T-helper 2 cell treated with Interferon-gamma antibody and Interleukin-4, amounts not matched to agents 100 ng/mL and 5 ng/mL, for 36 hours (primary cell): ENCODE measurements at regions not wholly inside any gene's neighbourhood (a gene's known extent, or its start where the extent isn't known, plus 50 kb on each side); places are given as distances from the start of the nearest gene placed in this dataset.
"Not testable (repeated sequence)": the region's sequence is repeated elsewhere in the genome, so short reads cannot be mapped to it uniquely, and the experiment has no call there.

Source experiments
- intact Hi-C: fragments of 100-400 bp; cut with micrococcal nuclease; formaldehyde crosslinking; loops from one replicate; pipeline ENCODE4 v1.15.1; 2023

GRCh38 chr12:85628562-85628961, 207.6 kb downstream of the RASSF9 start:
- intact Hi-C loops = not testable (repeated sequence)

- intact Hi-C loops = no loop called here
Observed at GRCh38 chr12:85630851-85631250, 205.4 kb downstream of the RASSF9 start.

DNA sequence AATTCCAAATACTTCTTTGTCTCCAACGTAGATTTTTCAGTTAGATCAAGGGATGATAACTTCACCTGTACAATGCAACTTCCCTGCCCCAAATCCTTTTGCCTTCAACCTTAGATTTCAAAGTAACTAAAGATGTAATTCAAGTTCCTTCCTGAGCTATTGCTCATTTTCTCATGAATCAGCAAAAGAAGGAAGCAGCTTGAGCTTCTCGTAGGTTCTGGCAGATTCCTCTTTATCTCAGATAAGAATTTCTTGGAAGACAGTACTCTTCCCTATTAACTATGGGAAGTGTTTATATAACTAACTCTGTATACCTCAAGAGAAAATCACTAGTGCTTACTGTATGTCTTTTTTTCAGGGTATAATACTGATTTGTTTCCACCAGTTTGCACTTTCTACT, 203.8 kb downstream of the RASSF9 start:
- intact Hi-C loops = no loop called here

- intact Hi-C loops = no loop called here
Observed at GRCh38 chr12:85633491-85633890, 202.7 kb downstream of the RASSF9 start.

- intact Hi-C loops = no loop called here
Observed at GRCh38 chr12:85639834-85640233, 196.4 kb downstream of the RASSF9 start.

DNA sequence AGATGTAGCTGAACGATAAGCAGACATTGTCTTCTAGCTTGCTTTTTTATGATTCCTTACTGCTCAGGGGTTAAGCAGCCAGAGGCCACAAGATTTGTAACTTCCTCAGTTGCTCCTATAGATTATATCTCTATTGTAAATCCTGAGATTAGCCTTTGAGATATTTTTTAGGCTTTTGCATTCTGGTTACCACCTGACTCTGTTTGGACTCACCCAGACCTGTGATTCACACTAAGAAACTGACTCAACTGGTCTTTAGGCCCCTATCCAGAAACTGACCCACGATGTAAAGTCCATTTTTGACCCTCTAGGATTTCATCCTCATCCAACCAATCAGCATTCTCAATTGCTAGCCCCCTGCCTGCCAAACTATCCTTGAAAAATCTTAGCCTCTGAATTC, 194.4 kb downstream of the RASSF9 start:
- intact Hi-C loops = no loop called here

DNA sequence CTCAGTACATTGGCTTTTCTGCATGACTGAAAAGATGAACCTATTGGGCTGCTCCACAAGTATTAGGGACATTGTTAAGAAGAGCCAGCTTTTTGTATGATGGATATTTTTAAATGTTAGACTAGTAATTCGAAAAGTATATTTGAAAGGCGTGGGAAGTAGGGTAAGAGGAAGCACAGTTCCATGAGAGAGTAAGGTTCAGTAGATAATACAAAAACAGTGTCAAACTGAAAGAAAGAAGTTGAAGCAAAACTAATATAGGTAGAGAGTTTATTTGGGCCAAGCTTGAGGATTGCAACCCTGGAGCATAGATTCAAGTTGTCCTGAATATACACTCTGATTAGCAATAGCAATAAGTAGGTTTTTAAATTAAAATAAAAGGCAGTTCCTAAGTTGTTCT, 193.9 kb downstream of the RASSF9 start:
- intact Hi-C loops = no loop called here

DNA sequence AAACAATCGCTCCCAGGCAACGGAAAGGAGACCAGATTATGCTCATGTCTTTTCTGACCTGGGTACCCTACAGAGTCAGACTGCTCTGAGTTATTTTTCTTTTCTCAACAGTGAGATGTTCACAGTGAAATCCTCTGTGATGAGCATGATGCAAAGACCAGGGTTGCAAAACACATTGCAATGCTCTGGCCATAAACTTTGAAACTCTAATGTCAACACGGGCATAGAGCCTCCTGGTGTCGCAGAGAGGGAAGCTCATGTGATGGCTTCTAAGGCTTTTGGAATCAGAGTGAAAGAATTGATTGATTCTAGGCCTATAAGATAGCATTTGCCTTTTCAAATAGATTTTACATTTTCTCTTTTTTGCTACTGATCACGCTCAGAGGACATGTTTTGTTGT, 193.4 kb downstream of the RASSF9 start:
- intact Hi-C loops = no loop called here

DNA sequence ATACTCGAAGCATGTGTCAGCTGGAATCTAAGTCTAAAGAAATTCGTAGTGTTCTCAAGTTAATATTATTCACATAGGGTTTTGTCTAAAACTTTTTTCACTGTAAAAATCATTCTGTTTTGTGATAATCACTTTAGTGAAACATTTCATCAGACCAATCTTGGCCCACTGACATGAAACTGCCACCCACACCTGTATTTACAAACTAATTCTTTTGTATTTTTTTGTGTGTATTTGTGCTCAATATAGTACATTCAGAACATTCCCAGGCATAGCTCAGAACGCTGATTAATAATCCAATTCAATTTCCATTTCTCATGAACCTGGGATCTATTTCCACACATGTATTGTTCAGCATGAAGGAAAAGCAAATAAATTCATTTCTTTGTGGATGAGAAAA, 191.7 kb downstream of the RASSF9 start:
- intact Hi-C loops = no loop called here

DNA sequence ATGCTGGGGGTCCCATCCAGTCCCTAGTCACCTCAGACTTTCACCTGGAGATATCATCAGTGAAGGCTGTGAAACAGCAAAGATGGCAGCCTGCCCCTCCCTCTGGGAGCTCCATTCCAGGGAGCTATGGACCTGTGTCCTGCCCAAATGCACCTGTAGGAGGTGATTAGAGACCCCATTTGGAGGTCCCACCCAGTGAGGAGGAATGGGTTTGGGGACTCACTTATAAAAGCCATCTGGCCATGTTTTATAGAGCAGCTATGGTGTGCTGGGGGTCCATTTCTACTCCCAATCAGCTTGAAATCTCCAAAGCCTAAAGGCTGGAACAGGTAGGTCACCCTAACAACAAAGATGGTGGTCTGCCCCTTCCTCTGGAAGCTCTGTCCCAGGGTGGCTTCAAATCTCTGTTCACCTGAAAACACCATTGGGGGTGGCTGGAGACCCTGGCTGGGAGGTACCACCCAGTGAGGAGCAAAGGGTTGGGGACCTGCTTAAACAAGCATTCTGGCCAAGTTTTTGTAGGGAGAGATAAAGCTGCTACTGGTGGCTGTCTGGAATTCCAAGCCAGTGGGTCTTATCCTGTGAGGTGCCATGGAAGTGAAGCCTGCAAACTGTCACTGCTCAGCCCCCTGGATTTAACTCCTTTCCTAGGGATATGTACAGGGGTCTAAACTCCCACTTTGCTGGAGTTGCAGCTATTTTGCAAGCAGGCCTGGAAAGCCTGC, 182.3 kb downstream of the RASSF9 start:
- intact Hi-C loops = no loop called here

- intact Hi-C loops = no loop called here
Observed at GRCh38 chr12:85654456-85654840, 181.8 kb downstream of the RASSF9 start.

DNA sequence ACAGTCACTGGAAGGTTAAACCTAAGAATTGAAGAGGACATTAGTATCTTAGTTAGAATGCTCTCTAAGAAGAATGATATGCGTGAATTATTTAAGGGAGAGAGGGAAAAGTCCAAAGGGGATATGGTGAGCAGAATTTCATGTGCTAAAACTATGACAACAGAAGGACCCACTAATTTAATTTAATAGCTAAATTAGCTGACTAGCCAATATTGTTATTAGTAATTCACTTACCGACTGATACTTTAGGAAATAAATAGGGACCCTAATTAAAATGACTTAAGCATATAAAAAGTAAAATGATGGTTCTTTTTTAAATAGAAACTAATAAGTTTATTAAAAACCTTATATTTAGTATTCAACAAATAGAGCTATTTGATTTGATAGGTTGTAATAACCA, 179.6 kb downstream of the RASSF9 start:
- intact Hi-C loops = no loop called here

DNA sequence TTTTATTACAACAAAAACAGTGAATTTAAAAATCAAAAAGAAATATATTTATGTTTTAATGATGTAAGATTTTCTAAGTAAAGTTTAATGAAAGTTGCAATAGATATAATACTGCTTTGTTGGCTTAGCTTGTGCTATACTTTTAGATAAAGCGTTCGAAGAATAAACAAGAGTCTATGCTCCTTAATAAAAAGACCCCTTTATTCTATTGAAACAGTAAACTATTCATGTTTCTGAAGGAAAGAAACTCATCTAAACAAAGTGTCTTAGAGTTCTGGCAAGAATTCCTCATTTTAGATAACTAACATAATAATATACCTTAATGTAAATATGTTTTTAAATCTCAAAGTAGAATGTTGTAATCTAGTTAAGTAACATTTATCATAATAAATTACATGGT, 179.0 kb downstream of the RASSF9 start:
- intact Hi-C loops = no loop called here

- intact Hi-C loops = no loop called here
Observed at GRCh38 chr12:85657836-85658630, 178.2 kb downstream of the RASSF9 start.

DNA sequence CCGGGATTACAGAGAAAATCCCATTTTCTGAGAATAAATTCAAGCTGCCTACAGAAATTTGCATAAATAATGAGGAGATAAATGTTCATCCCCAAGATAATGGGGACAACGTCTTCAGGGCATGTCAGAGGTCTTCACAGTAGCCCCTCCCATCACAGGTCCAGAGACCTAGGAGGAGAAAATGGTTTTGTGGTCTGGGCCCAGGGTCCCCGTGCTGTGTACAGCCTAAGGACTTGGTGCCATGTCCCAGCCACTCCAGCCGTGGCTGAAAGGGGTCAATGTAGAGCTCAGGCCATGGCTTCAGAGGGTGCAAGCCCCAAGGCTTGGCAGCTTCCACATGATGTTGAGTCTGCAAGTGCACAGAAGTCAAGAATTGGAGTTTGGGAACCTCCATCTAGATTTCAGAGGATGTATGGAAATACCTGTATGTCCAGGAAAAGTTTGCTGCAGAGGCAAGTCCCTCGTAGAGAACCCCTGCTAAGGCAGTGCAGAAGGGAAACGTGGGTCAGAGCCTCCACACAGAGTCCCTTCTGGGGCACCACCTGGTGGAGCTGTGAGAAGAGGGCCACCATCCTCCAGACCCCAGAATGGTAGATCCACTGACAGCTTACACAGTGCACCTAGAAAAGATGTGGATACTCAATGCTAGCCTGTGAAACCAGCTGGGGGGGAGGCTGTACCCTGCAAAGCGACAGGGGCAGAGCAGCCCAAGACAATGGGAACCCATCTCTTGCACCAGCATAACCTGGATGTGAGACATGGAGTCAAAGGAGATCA, 176.3 kb downstream of the RASSF9 start:
- intact Hi-C loops = no loop called here

DNA sequence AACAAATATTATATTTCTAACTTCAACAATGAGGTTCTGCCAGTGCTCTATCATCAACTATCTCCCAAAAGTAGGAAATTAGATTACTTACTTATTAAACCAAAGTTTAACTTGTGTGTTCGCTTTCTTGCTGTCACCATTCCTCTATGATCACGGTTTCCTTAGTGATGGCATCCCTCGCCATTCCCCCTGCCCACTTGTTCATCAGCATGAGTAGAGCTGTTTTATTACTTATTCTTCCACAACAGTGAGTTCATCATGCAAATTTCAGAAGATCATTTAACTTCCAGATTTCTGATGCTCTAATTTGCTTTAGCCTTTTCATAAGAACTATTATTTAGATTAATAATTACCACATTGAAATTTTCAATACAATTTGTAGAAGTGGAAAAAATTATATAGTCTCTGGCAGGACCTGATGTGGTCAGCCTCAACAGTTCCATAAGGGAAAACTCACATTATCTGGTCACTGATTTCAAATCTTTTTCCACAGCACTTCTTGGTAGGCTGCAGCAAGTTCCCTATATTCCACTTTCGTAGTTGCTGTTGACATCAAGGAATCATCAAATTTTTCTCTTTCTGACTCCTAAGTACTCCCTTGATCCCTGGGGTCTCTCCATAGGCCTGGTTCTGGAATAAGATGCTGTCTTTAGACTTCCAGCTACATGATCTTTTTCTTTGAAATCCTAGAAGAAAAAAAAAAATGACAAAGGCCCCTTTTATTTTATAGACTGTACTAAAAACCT, 174.6 kb downstream of the RASSF9 start:
- intact Hi-C loops = no loop called here

DNA sequence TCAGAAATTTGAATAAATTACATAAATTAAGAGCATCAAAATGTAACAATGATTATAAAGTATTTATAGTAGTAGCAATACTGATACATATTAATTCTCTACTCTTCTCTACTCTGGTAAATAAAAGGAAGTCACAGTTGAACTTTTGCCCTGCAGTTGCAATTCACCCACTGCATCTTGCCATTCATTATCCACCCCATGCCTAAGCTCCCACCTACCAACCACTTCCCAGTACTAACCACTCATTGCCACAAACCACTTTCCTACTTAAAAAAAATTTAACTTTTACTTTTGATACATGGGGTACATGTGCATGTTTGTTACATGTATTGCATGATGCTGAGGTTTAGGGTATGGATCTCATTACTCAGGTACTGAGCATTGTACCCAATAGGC, 174.0 kb downstream of the RASSF9 start:
- intact Hi-C loops = no loop called here

- intact Hi-C loops = no loop called here
Observed at GRCh38 chr12:85663631-85664030, 172.6 kb downstream of the RASSF9 start.

GRCh38 chr12:85664429-85664828, 171.8 kb downstream of the RASSF9 start:
- intact Hi-C loops = no loop called here

GRCh38 chr12:85669911-85670310, 166.3 kb downstream of the RASSF9 start:
- intact Hi-C loops = no loop called here

- intact Hi-C loops = no loop called here
Observed at GRCh38 chr12:85672436-85672835, 163.8 kb downstream of the RASSF9 start.
